GM06990 (cell line): ENCODE measurements at regions not wholly inside any gene's neighbourhood (a gene's known extent, or its start where the extent isn't known, plus 50 kb on each side); places are given as distances from the start of the nearest gene placed in this dataset.

Experiments
- DNase-seq: peaks from one replicate; pipeline ENCODE4 v3.0.0-alpha.2; 2011; ENCODE audit not compliant: insufficient read length; ENCODE audit errors: extremely low read depth
- H3K27me3 ChIP-seq: replicated peaks from 2 replicates; pipeline ENCODE4 v1.6.0; 2011; ENCODE audit warnings: low read length; ENCODE audit not compliant: control insufficient read depth, insufficient read depth
- H3K36me3 ChIP-seq: 2 replicates; pipeline ENCODE4 v1.5.1; 2011; ENCODE audit warnings: low read length; ENCODE audit not compliant: control insufficient read depth, insufficient read depth
- H3K4me3 ChIP-seq: replicated peaks from 2 replicates; pipeline ENCODE4 v1.5.1; 2011; ENCODE audit warnings: low read depth, mild to moderate bottlenecking, control low read depth, low read length
- CTCF ChIP-seq: IDR thresholded peaks from 2 replicates; pipeline ENCODE4 v1.5.1; 2011; ENCODE audit warnings: low read length, control low read depth, mild to moderate bottlenecking, inconsistent platforms; ENCODE audit not compliant: insufficient read depth, poor library complexity, severe bottlenecking

- no peak for DNase-seq
- H3K27me3 ChIP-seq = no peaks in the 10 kb centered on the region
- H3K36me3 ChIP-seq = no peaks in the 10 kb centered on the region
- TF ChIP-seq CTCF = no peak
- no peak overlapping the region for H3K4me3 ChIP-seq
Measured at GRCh38 chr6:169935861-169936260, 184.4 kb downstream of the ERMARD start.

- H3K36me3 ChIP-seq = no peaks in the 10 kb centered on the region
- no peak for DNase-seq
- no peaks in the 10 kb centered on the region for H3K27me3 ChIP-seq
- no peak for TF ChIP-seq CTCF
- H3K4me3 ChIP-seq = no peak overlapping the region
Measured at GRCh38 chr6:169935348-169935718, 183.9 kb downstream of the ERMARD start.

GRCh38 chr6:169934699-169935347, 183.4 kb downstream of the ERMARD start:
- H3K27me3 ChIP-seq = no peaks in the 10 kb centered on the region
- DNase-seq = no peak

GRCh38 chr6:169933839-169934698, 182.6 kb downstream of the ERMARD start:
- Histone ChIP-seq H3K36me3 (no peaks in the 10 kb centered on the region), H3K27me3 (no peaks in the 10 kb centered on the region), H3K4me3 (no peak overlapping the region)
- no peak for DNase-seq
- TF ChIP-seq CTCF = no peak

More at GRCh38 chr6:169934699-169935347, 183.4 kb downstream of the ERMARD start:
- TF ChIP-seq CTCF = no peak
- H3K4me3 ChIP-seq = no peak overlapping the region
- H3K36me3 ChIP-seq = no peaks in the 10 kb centered on the region

- H3K4me3 ChIP-seq = no peak overlapping the region
- no peaks in the 10 kb centered on the region for H3K36me3 ChIP-seq
- H3K27me3 ChIP-seq = no peaks in the 10 kb centered on the region
- no peak for DNase-seq
- no peak for TF ChIP-seq CTCF
Measured at GRCh38 chr6:169933251-169933821, 181.9 kb downstream of the ERMARD start.
